MM.1S (cell line): ENCODE measurements at regions not wholly inside any gene's neighbourhood (a gene's known extent, or its start where the extent isn't known, plus 50 kb on each side); places are given as distances from the start of the nearest gene placed in this dataset.

ENCODE experiments used
- CTCF ChIP-seq: fragments of 300-600 bp; sonication (generic); IDR thresholded peaks from 2 replicates; pipeline ENCODE4 v1.5.1; 2016; ENCODE audit warnings: antibody characterized with exemption, low read length, mixed read lengths
- EZH2phosphoT487 ChIP-seq: fragments of 300-600 bp; sonication (generic); IDR thresholded peaks from 2 replicates; pipeline ENCODE4 v1.6.1; 2018; ENCODE audit warnings: antibody characterized with exemption, low read length

GRCh38 chr2:43078301-43078700 is 148.1 kb downstream of the ZFP36L2 start:
- TF ChIP-seq CTCF, result no peak
- no peak for TF ChIP-seq EZH2phosphoT487
